GM19351 (cell line): ENCODE measurements at regions not wholly inside any gene's neighbourhood (a gene's known extent, or its start where the extent isn't known, plus 50 kb on each side); places are given as distances from the start of the nearest gene placed in this dataset.
"Not testable (repeated sequence)": the region's sequence is repeated elsewhere in the genome, so short reads cannot be mapped to it uniquely, and the experiment has no call there.

Experiments used
- ATAC-seq: cut with Tn5 transposase; IDR thresholded peaks from one replicate; pipeline ENCODE4 v1.9.1; 2021; ENCODE audit warnings: mild to moderate bottlenecking, moderate library complexity; ENCODE audit not compliant: unreplicated experiment

GRCh38 chr7:115227473-115228235 is 305.8 kb downstream of the MDFIC start:
- ATAC-seq, result no peak

- ATAC-seq, result no peak
These were observed 304.5 kb downstream of the MDFIC start for GRCh38 chr7:115226410-115226809.

GRCh38 chr7:115224922-115225321 is 303.0 kb downstream of the MDFIC start:
- ATAC-seq, result no peak

GRCh38 chr7:115223959-115224358 is 302.1 kb downstream of the MDFIC start:
- ATAC-seq, result no peak

- ATAC-seq, result no peak
These were observed 299.6 kb downstream of the MDFIC start for GRCh38 chr7:115221456-115221855.

- no peak for ATAC-seq
These were observed 296.2 kb downstream of the MDFIC start for GRCh38 chr7:115218076-115218475.

GRCh38 chr7:115217373-115217772 is 295.5 kb downstream of the MDFIC start:
- ATAC-seq, result no peak

- ATAC-seq, result no peak
These were observed 294.8 kb downstream of the MDFIC start for GRCh38 chr7:115216652-115217051.

- ATAC-seq, result no peak
These were observed 289.3 kb downstream of the MDFIC start for GRCh38 chr7:115211171-115211570.

GRCh38 chr7:115210552-115210951 is 288.7 kb downstream of the MDFIC start:
- ATAC-seq, result no peak

GRCh38 chr7:115208710-115209560 is 287.0 kb downstream of the MDFIC start:
- no peak for ATAC-seq

- not testable (repeated sequence) for ATAC-seq
These were observed 284.5 kb downstream of the MDFIC start for GRCh38 chr7:115206374-115206773.

GRCh38 chr7:115198143-115198542 is 276.2 kb downstream of the MDFIC start:
- no peak for ATAC-seq

- no peak for ATAC-seq
These were observed 273.3 kb downstream of the MDFIC start for GRCh38 chr7:115195208-115195607.

GRCh38 chr7:115191526-115191925 is 269.6 kb downstream of the MDFIC start:
- no peak for ATAC-seq

- ATAC-seq, result no peak
These were observed 261.6 kb downstream of the MDFIC start for GRCh38 chr7:115183431-115184057.

- no peak for ATAC-seq
These were observed 256.9 kb downstream of the MDFIC start for GRCh38 chr7:115178835-115179234.

GRCh38 chr7:115177823-115178222 is 255.9 kb downstream of the MDFIC start:
- no peak for ATAC-seq

GRCh38 chr7:115177103-115177502 is 255.2 kb downstream of the MDFIC start:
- no peak for ATAC-seq

GRCh38 chr7:115172397-115172796 is 250.5 kb downstream of the MDFIC start:
- ATAC-seq, result not testable (repeated sequence)

- no peak for ATAC-seq
These were observed 232.0 kb downstream of the MDFIC start for GRCh38 chr7:115153769-115154477.
